ENCODE measurements at regions not wholly inside any gene's neighbourhood (a gene's known extent, or its start where the extent isn't known, plus 50 kb on each side); places are given as distances from the start of the nearest gene placed in this dataset.
A peak's percentile ranks its signal among the peaks of the same experiment; 100 is the strongest.
"Not testable (repeated sequence)": the region's sequence is repeated elsewhere in the genome, so short reads cannot be mapped to it uniquely, and the experiment has no call there.

- DNase-seq (ENCODE audit: low read depth, low spot score), result no peak
Observed at GRCh38 chr18:76721207-76721996, 101.0 kb upstream of the ZNF236 start.

- no peak for DNase-seq (ENCODE audit: low read depth, low spot score)
Observed at GRCh38 chr18:76720683-76721082, 101.7 kb upstream of the ZNF236 start.

GRCh38 chr18:76715012-76715610 is 107.2 kb upstream of the ZNF236 start:
- DNase-seq (ENCODE audit: low read depth, low spot score), result no peak

DNA sequence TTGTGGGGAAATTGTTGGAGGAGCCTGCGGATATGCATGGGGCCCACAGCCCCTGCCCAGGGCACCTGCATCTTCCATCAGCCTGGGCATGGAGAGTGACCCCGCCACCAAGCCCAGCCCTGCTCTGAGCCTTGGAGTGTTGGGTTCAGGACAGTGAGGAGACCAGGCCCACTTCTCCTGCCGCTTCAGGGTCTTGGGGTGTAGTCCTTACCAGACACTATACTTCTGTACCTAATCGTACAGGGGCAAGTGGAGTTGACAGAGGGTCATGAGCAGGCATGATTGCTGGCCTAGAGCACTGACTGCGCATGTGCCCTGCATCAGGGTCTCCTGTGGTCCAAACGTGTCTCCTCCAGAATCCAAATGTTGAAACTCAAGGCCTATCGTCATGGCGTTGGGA is 108.9 kb upstream of the ZNF236 start:
- no peak for DNase-seq (ENCODE audit: low read depth, low spot score)

GRCh38 chr18:76712511-76713140 is 109.7 kb upstream of the ZNF236 start:
- DNase-seq (ENCODE audit: low read depth, low spot score), result no peak

- no peak for DNase-seq (ENCODE audit: low read depth, low spot score)
Observed at GRCh38 chr18:76710646-76711520, 111.5 kb upstream of the ZNF236 start.

GRCh38 chr18:76709659-76710645 is 112.4 kb upstream of the ZNF236 start:
- peak; percentile 42 for DNase-seq (ENCODE audit: low read depth, low spot score)

GRCh38 chr18:76708722-76709353 is 113.5 kb upstream of the ZNF236 start:
- no peak for DNase-seq (ENCODE audit: low read depth, low spot score)

GRCh38 chr18:76708071-76708721 is 114.2 kb upstream of the ZNF236 start:
- DNase-seq (ENCODE audit: low read depth, low spot score), result no peak

- DNase-seq (ENCODE audit: low read depth, low spot score), result no peak
Observed at GRCh38 chr18:76707534-76707933, 114.8 kb upstream of the ZNF236 start.

- DNase-seq (ENCODE audit: low read depth, low spot score), result not testable (repeated sequence)
Observed at GRCh38 chr18:76704589-76704988, 117.8 kb upstream of the ZNF236 start.

DNA sequence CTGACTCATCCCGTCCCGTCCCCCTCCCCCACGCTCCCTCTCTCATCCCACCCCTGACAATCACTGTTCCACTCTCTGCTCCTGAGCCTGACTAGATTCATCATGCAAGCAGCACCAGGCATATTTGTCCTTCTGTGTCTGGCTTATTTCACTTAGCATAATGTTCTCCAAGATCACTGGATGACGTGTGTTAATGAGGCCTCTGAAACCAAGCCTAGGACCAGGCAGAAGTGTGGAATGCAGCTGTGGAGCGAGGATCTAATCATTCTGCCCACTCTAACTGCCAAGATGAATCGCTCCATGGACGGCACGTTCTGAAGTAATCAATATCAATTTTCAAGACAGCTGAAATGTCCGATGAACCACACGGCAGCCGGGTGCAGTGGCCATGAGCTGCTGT is 122.4 kb upstream of the ZNF236 start:
- no peak for DNase-seq (ENCODE audit: low read depth, low spot score)

DNA sequence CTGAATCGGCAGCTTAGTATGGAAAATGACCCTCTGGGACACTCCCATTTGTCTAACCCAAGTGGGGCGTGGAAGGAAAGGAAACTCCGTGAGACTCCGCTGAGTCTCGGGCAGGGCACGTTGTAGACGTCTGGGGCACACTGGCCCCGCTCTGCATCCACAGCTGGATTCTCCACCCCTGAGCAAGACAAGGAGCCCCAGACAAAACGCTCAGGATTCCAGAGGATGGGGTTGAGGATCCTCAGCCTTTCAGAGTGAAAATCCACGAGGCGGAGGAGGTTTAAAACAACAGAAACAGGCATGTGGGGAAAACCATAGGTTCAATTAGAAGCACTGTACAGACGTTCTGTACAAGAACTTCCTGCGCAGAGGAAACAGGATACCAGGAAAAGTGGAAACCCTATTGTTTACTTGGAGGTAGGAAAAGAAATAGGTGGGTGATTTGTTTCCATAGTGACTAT is 124.9 kb upstream of the ZNF236 start:
- no peak for DNase-seq (ENCODE audit: low read depth, low spot score)

DNA sequence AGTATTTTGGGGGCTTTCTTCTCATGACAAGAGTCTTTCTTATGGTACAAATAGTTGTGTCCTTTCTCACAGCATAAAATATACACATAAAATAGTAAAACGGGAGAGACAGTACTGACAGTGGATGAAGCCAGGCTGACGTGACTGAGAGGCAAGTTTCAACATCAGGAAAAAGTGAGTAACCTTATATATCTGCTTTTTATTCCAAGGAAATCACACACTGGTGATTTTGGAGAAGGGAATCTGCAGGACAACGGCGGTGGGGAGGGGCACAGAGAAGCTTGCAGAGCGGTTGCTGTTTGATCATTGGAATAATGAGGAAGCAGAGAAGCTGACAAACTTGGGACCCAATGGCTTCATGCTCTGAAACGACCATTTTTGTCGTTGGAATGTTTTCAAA is 130.6 kb upstream of the ZNF236 start:
- DNase-seq (ENCODE audit: low read depth, low spot score), result no peak

DNA sequence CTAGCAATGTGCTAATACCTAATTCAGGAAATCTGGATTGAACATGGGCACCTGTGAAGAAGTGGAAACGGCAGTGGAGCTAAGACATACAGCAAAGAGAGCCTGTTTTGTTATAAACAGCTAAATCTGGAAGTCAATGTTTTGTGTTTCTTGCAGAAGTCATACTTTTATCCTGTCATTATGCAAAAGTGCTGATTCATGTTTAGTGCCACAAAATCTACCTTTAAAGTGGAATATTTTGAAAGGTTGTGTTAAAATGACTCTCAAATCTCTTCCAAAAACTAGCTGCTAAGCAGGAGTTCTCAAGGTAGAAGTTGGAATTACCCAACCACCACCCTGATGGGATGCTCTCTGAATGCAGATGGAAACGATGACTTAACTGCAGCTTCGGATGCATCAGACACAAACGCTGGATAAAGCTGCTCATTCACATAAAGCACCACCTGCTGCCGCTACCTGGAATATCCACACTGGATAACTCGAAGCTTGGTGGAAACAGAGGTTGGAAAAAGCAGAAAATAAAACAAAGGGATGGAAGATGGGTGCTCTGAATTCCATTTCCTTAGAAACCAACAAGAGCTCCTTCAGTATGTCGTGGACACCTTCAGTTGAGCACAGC is 132.6 kb upstream of the ZNF236 start:
- DNase-seq (ENCODE audit: low read depth, low spot score), result no peak

DNA sequence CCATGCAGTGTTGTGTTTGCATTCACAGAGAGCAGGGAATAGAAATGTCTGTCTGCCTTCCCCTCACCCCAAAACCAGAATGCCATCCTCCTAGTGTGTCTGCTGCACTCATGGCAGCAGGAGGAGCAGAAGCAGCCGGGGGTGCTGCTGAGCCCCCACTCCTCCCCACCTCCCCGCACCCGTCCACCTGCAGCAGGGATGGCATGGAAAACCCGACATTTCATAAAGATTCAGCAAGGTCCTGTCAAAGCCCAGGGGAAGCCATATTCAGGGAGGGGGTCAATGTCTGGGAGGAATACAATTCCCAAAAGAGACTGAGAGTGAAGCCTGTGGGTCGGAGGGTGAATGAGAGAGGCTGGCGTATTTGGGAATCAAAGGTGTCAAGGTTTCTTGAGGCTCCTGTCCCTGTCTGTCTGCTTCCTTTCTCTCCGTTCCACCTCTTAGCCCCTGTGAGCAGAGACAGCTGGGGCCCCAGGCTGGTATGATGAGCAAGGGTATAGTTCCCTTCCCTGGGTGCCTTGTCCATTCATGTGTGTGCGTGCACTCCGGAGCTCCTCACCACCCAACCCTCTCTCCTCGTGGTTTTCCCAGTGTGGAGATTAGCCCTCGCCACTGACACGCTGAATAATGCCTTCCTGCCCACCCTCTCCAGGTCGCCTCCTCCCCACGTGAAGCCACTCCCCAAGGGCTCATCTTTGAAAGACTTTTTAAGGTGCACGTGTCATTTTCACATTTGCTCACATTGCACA is 133.5 kb upstream of the ZNF236 start:
- no peak for DNase-seq (ENCODE audit: low read depth, low spot score)

- no peak for DNase-seq (ENCODE audit: low read depth, low spot score)
Observed at GRCh38 chr18:76687304-76687962, 134.9 kb upstream of the ZNF236 start.

DNA sequence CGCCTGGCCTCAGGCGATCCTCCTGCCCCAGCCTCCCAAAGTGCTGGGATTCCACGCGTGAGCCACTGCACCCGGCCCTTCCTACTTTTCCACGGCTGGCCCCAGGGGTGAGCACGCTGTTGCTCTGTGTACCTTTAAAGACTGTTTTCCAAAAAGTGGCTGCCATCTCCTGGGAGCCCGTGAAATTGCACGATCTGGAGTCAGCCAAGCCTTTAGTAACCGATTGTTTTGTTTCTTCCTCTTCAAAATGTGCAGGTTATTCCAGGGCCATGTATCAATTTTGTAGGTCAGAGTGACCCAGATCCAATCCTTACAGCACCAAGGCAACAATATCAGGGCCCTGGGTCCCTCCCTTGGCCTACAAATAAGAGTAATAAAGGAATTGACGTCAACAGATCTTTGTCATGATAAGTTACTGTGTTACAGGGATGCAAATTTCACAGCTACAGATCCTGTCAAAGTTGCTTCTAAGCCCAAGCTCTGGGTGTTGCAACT is 135.6 kb upstream of the ZNF236 start:
- DNase-seq (ENCODE audit: low read depth, low spot score), result no peak

Measured in iPS DF 19.7 (cell line).